Thyroid gland (tissue), 4 donors: ENCODE measurements at regions not wholly inside any gene's neighbourhood (a gene's known extent, or its start where the extent isn't known, plus 50 kb on each side); places are given as distances from the start of the nearest gene placed in this dataset.
A peak's percentile ranks its signal among the peaks of the same experiment; 100 is the strongest.
"Not testable (repeated sequence)": the region's sequence is repeated elsewhere in the genome, so short reads cannot be mapped to it uniquely, and the experiment has no call there.

Source experiments
- DNase-seq, 2 donors: peaks; one replicate each; pipeline ENCODE4 v3.0.0-alpha.2; 2019
- H3K27ac ChIP-seq, 3 donors: fragments of 200-600 bp; sonication (generic); 1 replicate in 2 of 3; 2 replicates in 1 of 3; pipeline ENCODE4 v1.5.1; 2016 to 2019; ENCODE audit warnings: mild to moderate bottlenecking in 1 of 3, moderate library complexity in 1 of 3
- H3K27me3 ChIP-seq: fragments of 200-600 bp; sonication (generic); one replicate; pipeline ENCODE4 v1.5.1; 2019
- H3K36me3 ChIP-seq, 2 donors: fragments of 200-600 bp; sonication (generic); one replicate each; pipeline ENCODE4 v1.5.1; 2016 to 2019
- H3K4me1 ChIP-seq, 2 donors: fragments of 200-600 bp; sonication (generic); one replicate each; pipeline ENCODE4 v1.5.1; 2017 to 2019
- H3K4me3 ChIP-seq, 3 donors: fragments of 200-600 bp; sonication (generic); replicated peaks in 1 of 3; 1 replicate in 2 of 3; 2 replicates in 1 of 3; pipeline ENCODE4 v1.5.1; 2016; ENCODE audit warnings: mild to moderate bottlenecking in 1 of 3
- H3K9me3 ChIP-seq: fragments of 200-600 bp; sonication (generic); one replicate; pipeline ENCODE4 v1.5.1; 2017
- CTCF ChIP-seq, 6 experiments: fragments of 200-600 bp in 3 of 6; fragments of 450-650 bp in 3 of 6; sonication (generic) in 3 of 6; IDR thresholded peaks; one replicate each; pipeline ENCODE4 v1.5.1; 2016 to 2019; ENCODE audit warnings: antibody characterized with exemption in 6 of 6, mild to moderate bottlenecking in 2 of 6, inconsistent platforms in 1 of 6, moderate library complexity in 1 of 6
- POLR2A ChIP-seq, 2 donors: fragments of 450-650 bp; IDR thresholded peaks; one replicate each; pipeline ENCODE4 v1.6.1; 2017; ENCODE audit warnings: antibody characterized with exemption in 2 of 2, mild to moderate bottlenecking in 2 of 2, moderate library complexity in 1 of 2
- WGBS, 2 donors: methylation state at CpG; one replicate each; pipeline ENCODE4 v1.1.5; 2017; 5-methylcytosine and 5-hydroxymethylcytosine counted together
- intact Hi-C: fragments of 100-400 bp; cut with DNase I; formaldehyde crosslinking; loops from one replicate; pipeline ENCODE4 v1.15.1; 2023

GRCh38 chr6:1475174-1475573, 85.8 kb downstream of the FOXF2 start:
- no peaks in the 10 kb centered on the region for H3K27me3 ChIP-seq
- no peak overlapping the region for H3K27ac ChIP-seq
- TF ChIP-seq POLR2A (IDR thresholded peaks at IDR 0.05) (no peak), CTCF (IDR thresholded peaks at IDR 0.05) (no peak)
- intact Hi-C loops: no loop called here
- no peak overlapping the region for H3K4me3 ChIP-seq
- DNase-seq: no peak
- H3K36me3 ChIP-seq: no peaks in the 10 kb centered on the region
- WGBS, 2 donors: 94 to 97% methylated on average over 1 of the region's 1 CpG
- H3K4me1 ChIP-seq: no peaks in the 10 kb centered on the region
- no peaks in the 10 kb centered on the region for H3K9me3 ChIP-seq

GRCh38 chr6:1477432-1478090, 88.2 kb downstream of the FOXF2 start:
- no peak for DNase-seq
- Histone ChIP-seq H3K9me3 (no peaks in the 10 kb centered on the region), H3K36me3 (no peaks in the 10 kb centered on the region), H3K4me1 (no peaks in the 10 kb centered on the region), H3K27ac (no peak overlapping the region), H3K27me3 (no peaks in the 10 kb centered on the region), H3K4me3 (no peak overlapping the region)
- TF ChIP-seq POLR2A (IDR thresholded peaks at IDR 0.05): no peak
- no peak for TF ChIP-seq CTCF (IDR thresholded peaks at IDR 0.05)
- intact Hi-C loops: no loop called here
- WGBS, 2 donors: 64% methylated on average over 11 of the region's 11 CpGs

- H3K27ac ChIP-seq, H3K4me3 ChIP-seq, H3K4me1 ChIP-seq, H3K9me3 ChIP-seq, H3K36me3 ChIP-seq, intact Hi-C loops, H3K27me3 ChIP-seq, DNase-seq: not testable (repeated sequence)
- WGBS, 2 donors: 60 to 89% methylated on average over 4 of the region's 4 CpGs
These were observed 88.9 kb downstream of the FOXF2 start for GRCh38 chr6:1478163-1478826.

- intact Hi-C loops: no loop called here
- DNase-seq: no peak
- Histone ChIP-seq H3K9me3 (no peaks in the 10 kb centered on the region), H3K4me1 (no peaks in the 10 kb centered on the region), H3K36me3 (no peaks in the 10 kb centered on the region), H3K27me3 (no peaks in the 10 kb centered on the region), H3K4me3 (no peak overlapping the region), H3K27ac (no peak overlapping the region)
- peak in 1 of 6 experiments; percentile 25 for TF ChIP-seq CTCF (IDR thresholded peaks at IDR 0.05)
- no peak for TF ChIP-seq POLR2A (IDR thresholded peaks at IDR 0.05)
- 66 to 72% methylated on average over 2 of the region's 2 CpGs for WGBS, 2 donors
These were observed 89.7 kb downstream of the FOXF2 start for GRCh38 chr6:1479095-1479494.

- intact Hi-C loops: no loop called here
- Histone ChIP-seq H3K4me1 (no peaks in the 10 kb centered on the region), H3K36me3 (no peaks in the 10 kb centered on the region), H3K9me3 (no peaks in the 10 kb centered on the region), H3K27ac (no peak overlapping the region), H3K4me3 (no peak overlapping the region), H3K27me3 (no peaks in the 10 kb centered on the region)
- TF ChIP-seq POLR2A (IDR thresholded peaks at IDR 0.05) (no peak), CTCF (IDR thresholded peaks at IDR 0.05) (no peak)
- DNase-seq: no peak
- 64 to 89% methylated on average over 3 of the region's 3 CpGs for WGBS, 2 donors
These were observed 90.3 kb downstream of the FOXF2 start for GRCh38 chr6:1479601-1480221.
